IMR-90 (cell line): ENCODE measurements at regions not wholly inside any gene's neighbourhood (a gene's known extent, or its start where the extent isn't known, plus 50 kb on each side); places are given as distances from the start of the nearest gene placed in this dataset.
A peak's percentile ranks its signal among the peaks of the same experiment; 100 is the strongest.

ENCODE experiments used
- ATAC-seq: fragments of 200-7000 bp; cut with Tn5 transposase; 2 replicates; pipeline ENCODE4 v1.9.1; 2020; ENCODE audit warnings: low read depth, mild to moderate bottlenecking, moderate library complexity
- BruUV-seq: library from RNA; stranded (reverse); fragments of 400-500 nt; replicated peaks from 2 replicates; lab custom pipeline; 2021; lab: Mats Ljungman, UMichigan
- CTCF ChIA-PET: fragments of 300-600 bp; formaldehyde crosslinking; extraction: SDS; loops from one replicate; lab custom pipeline; 2021; ENCODE audit warnings: antibody characterized with exemption; lab: Yijun Ruan, JAX
- POLR2A ChIA-PET: fragments of 300-600 bp; sonication (Branson Sonifier 250); formaldehyde crosslinking; loops from one replicate; lab custom pipeline; 2022; ENCODE audit warnings: antibody characterized with exemption; ENCODE audit not compliant: unreplicated experiment; lab: Charles Lee
- DNase-seq: peaks from one replicate; pipeline ENCODE4 v3.0.0; 2013
- H2AFZ ChIP-seq: replicated peaks from 2 replicates; pipeline ENCODE3; 2013; ENCODE audit warnings: low read length, mild to moderate bottlenecking; ENCODE audit not compliant: poor library complexity
- H2AK5ac ChIP-seq: 2 replicates; pipeline ENCODE4 v1.6.1; 2013; ENCODE audit warnings: low read depth, low read length, inconsistent platforms
- H2AK9ac ChIP-seq: replicated peaks from 2 replicates; pipeline ENCODE3; 2013; ENCODE audit warnings: mild to moderate bottlenecking, low read depth, low read length, moderate library complexity; ENCODE audit not compliant: poor library complexity
- H2BK120ac ChIP-seq: 2 replicates; pipeline ENCODE4 v1.6.1; 2013; ENCODE audit warnings: low read depth, low read length, inconsistent platforms
- H2BK15ac ChIP-seq: 3 replicates; pipeline ENCODE4 v1.6.1; 2013; ENCODE audit warnings: low read depth, low read length, inconsistent platforms
- H2BK20ac ChIP-seq: 2 replicates; pipeline ENCODE4 v1.6.1; 2013; ENCODE audit warnings: low read depth, mild to moderate bottlenecking, inconsistent platforms, low read length, moderate library complexity
- H2BK5ac ChIP-seq: 2 replicates; pipeline ENCODE4 v1.6.1; 2013; ENCODE audit warnings: mild to moderate bottlenecking, low read depth, low read length, inconsistent platforms; ENCODE audit not compliant: poor library complexity, severe bottlenecking
- H3K14ac ChIP-seq: replicated peaks from 2 replicates; pipeline ENCODE4 v1.6.1; 2013; ENCODE audit warnings: low read depth, low read length, inconsistent platforms
- H3K18ac ChIP-seq: 2 replicates; pipeline ENCODE4 v1.6.1; 2013; ENCODE audit warnings: low read depth, low read length, control low read depth
- H3K23ac ChIP-seq: 2 replicates; pipeline ENCODE4 v1.6.1; 2013; ENCODE audit warnings: low read depth, low read length, inconsistent platforms
- H3K27ac ChIP-seq: 2 replicates; pipeline ENCODE4 v1.5.1; 2013; ENCODE audit warnings: mild to moderate bottlenecking, control low read depth, low read length; ENCODE audit not compliant: insufficient read depth
- H3K27me3 ChIP-seq: 2 replicates; pipeline ENCODE4 v1.6.1; 2013; ENCODE audit warnings: low read length; ENCODE audit not compliant: control insufficient read depth, insufficient read depth
- H3K36me3 ChIP-seq: 2 replicates; pipeline ENCODE4 v1.6.1; 2013; ENCODE audit warnings: low read length, mixed read lengths; ENCODE audit not compliant: control insufficient read depth, insufficient read depth
- H3K4ac ChIP-seq: 2 replicates; pipeline ENCODE4 v1.6.1; 2013; ENCODE audit warnings: low read depth, low read length, inconsistent platforms
- H3K4me1 ChIP-seq: 2 replicates; pipeline ENCODE4 v1.6.1; 2013; ENCODE audit warnings: low read length, mixed read lengths; ENCODE audit not compliant: control insufficient read depth, insufficient read depth
- H3K4me2 ChIP-seq: 2 replicates; pipeline ENCODE4 v1.6.1; 2013; ENCODE audit warnings: low read depth, mild to moderate bottlenecking, control low read depth, low read length, moderate library complexity
- H3K4me3 ChIP-seq: 2 replicates; pipeline ENCODE4 v1.5.1; 2013; ENCODE audit warnings: low read depth, mild to moderate bottlenecking, control low read depth, low read length, moderate library complexity; ENCODE audit not compliant: insufficient read depth
- H3K56ac ChIP-seq: 2 replicates; pipeline ENCODE4 v1.6.1; 2013; ENCODE audit warnings: low read length, inconsistent platforms; ENCODE audit not compliant: insufficient read depth; ENCODE audit errors: extremely low read depth
- H3K79me1 ChIP-seq, 2 experiments: 2 replicates each; pipeline ENCODE4 v1.6.1; 2013; ENCODE audit warnings: low read length in 2 of 2, inconsistent platforms in 1 of 2, low read depth in 1 of 2
- H3K9ac ChIP-seq: 2 replicates; pipeline ENCODE4 v1.6.1; 2013; ENCODE audit warnings: low read depth, low read length, control low read depth
- H3K9me1 ChIP-seq: 2 replicates; pipeline ENCODE4 v1.6.1; 2013; ENCODE audit warnings: low read length, inconsistent platforms; ENCODE audit not compliant: insufficient read depth
- H3K9me3 ChIP-seq: 2 replicates; pipeline ENCODE4 v1.6.1; 2013; ENCODE audit warnings: low read length; ENCODE audit not compliant: control insufficient read depth, insufficient read depth
- H4K20me1 ChIP-seq: 2 replicates; pipeline ENCODE4 v1.6.1; 2013; ENCODE audit warnings: low read length, inconsistent platforms; ENCODE audit not compliant: insufficient read depth
- H4K5ac ChIP-seq: 2 replicates; pipeline ENCODE4 v1.6.1; 2013; ENCODE audit warnings: mild to moderate bottlenecking, low read depth, low read length, control low read depth
- H4K8ac ChIP-seq, 2 experiments: 2 replicates each; pipeline ENCODE4 v1.6.1; 2013; ENCODE audit warnings: low read depth in 2 of 2, low read length in 2 of 2, control low read depth in 1 of 2, inconsistent platforms in 1 of 2
- H4K91ac ChIP-seq: 2 replicates; pipeline ENCODE4 v1.6.1; 2013; ENCODE audit warnings: low read depth, low read length, inconsistent platforms; ENCODE audit not compliant: insufficient read depth
- BHLHE40 ChIP-seq: fragments of 150-350 bp; IDR thresholded peaks from 2 replicates; pipeline ENCODE4 v1.6.1; 2016; ENCODE audit warnings: mild to moderate bottlenecking, low read depth, low read length
- CHD1 ChIP-seq: IDR thresholded peaks from 2 replicates; pipeline ENCODE4 v1.6.1; 2012; ENCODE audit warnings: low read depth, low read length, improper control_type of control experiment
- CTCF ChIP-seq: conservative IDR thresholded peaks from 2 replicates; pipeline ENCODE4 v1.5.1; 2012; ENCODE audit warnings: mild to moderate bottlenecking, low read depth, low read length, improper control_type of control experiment
- FOS ChIP-seq: fragments of 150-350 bp; IDR thresholded peaks from 2 replicates; pipeline ENCODE4 v1.6.1; 2016; ENCODE audit warnings: low read depth, low read length
- NFE2L2 ChIP-seq: fragments of 150-350 bp; IDR thresholded peaks from 2 replicates; pipeline ENCODE4 v1.6.1; 2016; ENCODE audit warnings: low read depth, mild to moderate bottlenecking, low read length
- POLR2A ChIP-seq: IDR thresholded peaks from 2 replicates; pipeline ENCODE4 v1.6.1; 2012; ENCODE audit warnings: mild to moderate bottlenecking, low read depth, low read length
- RAD21 ChIP-seq: IDR thresholded peaks from 2 replicates; pipeline ENCODE4 v1.6.1; 2012; ENCODE audit warnings: low read length, improper control_type of control experiment
- RCOR1 ChIP-seq: IDR thresholded peaks from 2 replicates; pipeline ENCODE4 v1.6.1; 2012; ENCODE audit warnings: mild to moderate bottlenecking, low read length, improper control_type of control experiment; ENCODE audit not compliant: insufficient replicate concordance
- RFX5 ChIP-seq: IDR thresholded peaks from 2 replicates; pipeline ENCODE4 v1.8.0; 2012; ENCODE audit warnings: low read depth, mild to moderate bottlenecking, low read length, moderate library complexity
- USF2 ChIP-seq: fragments of 150-350 bp; IDR thresholded peaks from 2 replicates; pipeline ENCODE4 v1.6.1; 2017; ENCODE audit warnings: mild to moderate bottlenecking, antibody characterized with exemption, low read length, low read depth
- WGBS, 2 experiments: methylation state at CpG; one replicate each; pipeline versions ENCODE4 v1.1.5 to v1.1.7; 2013; ENCODE audit warnings: missing lambda C conversion rate in 2 of 2; ENCODE audit not compliant: insufficient read length in 1 of 2; ENCODE audit errors: extremely low coverage in 2 of 2; 5-methylcytosine and 5-hydroxymethylcytosine counted together
- dilution Hi-C: fragments of 300-500 bp; cut with HindIII; formaldehyde crosslinking; loops from one replicate; pipeline ENCODE4 v1.14.3; 2018; ENCODE audit warnings: low sequenced_read_pairs; ENCODE audit not compliant: unreplicated experiment
- in situ Hi-C: fragments of 300-500 bp; cut with MboI; formaldehyde crosslinking; loops from 3 replicates; pipeline ENCODE4 v1.14.3; 2019; ENCODE audit warnings: low sequenced_read_pairs, inconsistent platforms, mixed read lengths
- intact Hi-C: fragments of 100-400 bp; cut with micrococcal nuclease; formaldehyde crosslinking; loops from 2 replicates; pipeline ENCODE4 v1.10.0; 2022
- TF ChIP-seq, protein P1 (sequence below): fragments of 150-350 bp; IDR thresholded peaks from 2 replicates; pipeline ENCODE4 v1.6.1; 2016; ENCODE audit warnings: low read depth, mild to moderate bottlenecking, low read length, moderate library complexity, borderline replicate concordance

DNA sequence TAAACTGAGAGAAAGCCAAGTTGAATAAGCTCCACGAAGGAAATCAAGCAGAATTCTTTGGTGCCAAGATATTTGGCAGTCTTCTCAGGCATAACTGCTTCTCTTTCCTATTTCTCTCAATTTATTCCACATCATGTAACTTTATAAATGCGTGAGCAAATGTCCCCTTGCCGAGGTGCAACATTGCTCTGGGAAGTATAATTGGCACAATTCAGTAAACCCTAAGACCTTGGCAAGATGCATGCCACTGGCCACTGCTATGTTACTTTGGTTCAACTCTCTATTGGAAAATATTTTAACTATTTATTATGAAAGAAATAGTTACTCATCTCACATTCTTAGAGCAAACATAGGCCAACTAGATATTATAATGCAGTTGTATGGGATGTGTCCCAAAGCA, 170.2 kb downstream of the SUCNR1 start:
- no peak overlapping the region for H2BK5ac ChIP-seq
- no peaks in the 10 kb centered on the region for H3K36me3 ChIP-seq
- no peaks in the 10 kb centered on the region for H3K9me1 ChIP-seq
- H3K4me1 ChIP-seq, result 0 out of 2 replicates have a peak, but pooled peaks cover 3% of the 10 kb centered on the region
- H3K9me3 ChIP-seq, result no peaks in the 10 kb centered on the region
- in situ Hi-C loops, result no loop called here
- H4K91ac ChIP-seq, result no peak overlapping the region
- intact Hi-C loops, result no loop called here
- no peak overlapping the region for H3K4me3 ChIP-seq
- WGBS, 2 experiments, result no CpG with 5 or more reads among the region's 3 CpGs
- no peak overlapping the region for H3K27ac ChIP-seq
- H3K18ac ChIP-seq, result no peak overlapping the region
- H2BK120ac ChIP-seq, result no peak overlapping the region
- no peak overlapping the region for H2BK20ac ChIP-seq
- no TSS peak for BruUV-seq
- DNase-seq (no peak), ATAC-seq (peak; percentile 40)
- no peak overlapping the region; the same call in 2 of the 3 replicates for H2BK15ac ChIP-seq
- no peak overlapping the region for H2AK5ac ChIP-seq
- H2AK9ac ChIP-seq, result no peak overlapping the region
- POLR2A ChIA-PET, result no interaction called here
- H4K5ac ChIP-seq, result no peak overlapping the region
- H2AFZ ChIP-seq, result no peak overlapping the region
- H3K9ac ChIP-seq, result no peak overlapping the region
- no peaks in the 10 kb centered on the region for H4K20me1 ChIP-seq
- H3K27me3 ChIP-seq, result no peaks in the 10 kb centered on the region
- H3K4me2 ChIP-seq, result no peak overlapping the region
- H3K79me1 ChIP-seq, result no peaks in the 10 kb centered on the region
- dilution Hi-C loops, result no loop called here
- H3K23ac ChIP-seq, result no peak overlapping the region
- H3K56ac ChIP-seq, result no peak overlapping the region
- no peak overlapping the region for H3K14ac ChIP-seq
- no peak overlapping the region for H3K4ac ChIP-seq
- no peak overlapping the region for H4K8ac ChIP-seq
- no peak for TF ChIP-seq CTCF
- TF ChIP-seq, protein P1, sequence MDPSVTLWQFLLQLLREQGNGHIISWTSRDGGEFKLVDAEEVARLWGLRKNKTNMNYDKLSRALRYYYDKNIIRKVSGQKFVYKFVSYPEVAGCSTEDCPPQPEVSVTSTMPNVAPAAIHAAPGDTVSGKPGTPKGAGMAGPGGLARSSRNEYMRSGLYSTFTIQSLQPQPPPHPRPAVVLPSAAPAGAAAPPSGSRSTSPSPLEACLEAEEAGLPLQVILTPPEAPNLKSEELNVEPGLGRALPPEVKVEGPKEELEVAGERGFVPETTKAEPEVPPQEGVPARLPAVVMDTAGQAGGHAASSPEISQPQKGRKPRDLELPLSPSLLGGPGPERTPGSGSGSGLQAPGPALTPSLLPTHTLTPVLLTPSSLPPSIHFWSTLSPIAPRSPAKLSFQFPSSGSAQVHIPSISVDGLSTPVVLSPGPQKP, result no peak
- no peak for TF ChIP-seq CHD1
- TF ChIP-seq FOS, result no peak
- no peak for TF ChIP-seq RAD21
- TF ChIP-seq BHLHE40, result no peak
- no peak for TF ChIP-seq NFE2L2
- TF ChIP-seq RFX5, result no peak
- no peak for TF ChIP-seq RCOR1
- TF ChIP-seq POLR2A, result no peak
- no peak for TF ChIP-seq USF2
- CTCF ChIA-PET, result interaction anchor here (0.5 to 0.6 kb wide), 2 partner anchors 48 to 141 kb away, joined by 3 to 4 read pairs; no protein-coding TSS in a partner anchor
